22Rv1 (cell line): ENCODE measurements at regions not wholly inside any gene's neighbourhood (a gene's known extent, or its start where the extent isn't known, plus 50 kb on each side); places are given as distances from the start of the nearest gene placed in this dataset.

Source experiments
- H3K27ac ChIP-seq: fragments of 450-650 bp; 2 replicates; pipeline ENCODE4 v1.5.1; 2017
- CTCF ChIP-seq: fragments of 450-650 bp; IDR thresholded peaks from 2 replicates; pipeline ENCODE4 v1.5.1; 2017; ENCODE audit warnings: mild to moderate bottlenecking
- ZFX ChIP-seq: fragments of 450-650 bp; IDR thresholded peaks from 2 replicates; pipeline ENCODE4 v1.6.1; 2017; ENCODE audit warnings: antibody characterized with exemption, borderline replicate concordance

- no peak overlapping the region for H3K27ac ChIP-seq
- TF ChIP-seq CTCF: no peak
- no peak for TF ChIP-seq ZFX
Observed at GRCh38 chr15:93846148-93846547, 385.2 kb upstream of the MCTP2 start.

- no peak overlapping the region for H3K27ac ChIP-seq
- no peak for TF ChIP-seq ZFX
- no peak for TF ChIP-seq CTCF
Observed at GRCh38 chr15:93837450-93837849, 393.9 kb upstream of the MCTP2 start.

GRCh38 chr15:93835344-93835743, 396.0 kb upstream of the MCTP2 start:
- TF ChIP-seq ZFX (no peak), CTCF (no peak)
- no peak overlapping the region for H3K27ac ChIP-seq

- no peak overlapping the region for H3K27ac ChIP-seq
- no peak for TF ChIP-seq CTCF
- no peak for TF ChIP-seq ZFX
Observed at GRCh38 chr15:93831641-93832040, 399.7 kb upstream of the MCTP2 start.

- no peak overlapping the region for H3K27ac ChIP-seq
- TF ChIP-seq CTCF (no peak), ZFX (no peak)
Observed at GRCh38 chr15:93830221-93831080, 400.9 kb upstream of the MCTP2 start.

- no peak overlapping the region for H3K27ac ChIP-seq
Observed at GRCh38 chr15:93829115-93829870, 402.1 kb upstream of the MCTP2 start.

More at GRCh38 chr15:93829115-93829870, 402.1 kb upstream of the MCTP2 start:
- TF ChIP-seq ZFX (no peak), CTCF (no peak)
